GM23338 (cell line): ENCODE measurements at regions not wholly inside any gene's neighbourhood (a gene's known extent, or its start where the extent isn't known, plus 50 kb on each side); places are given as distances from the start of the nearest gene placed in this dataset.

Experiments used
- ATAC-seq: fragments of 200-7000 bp; cut with Tn5 transposase; 3 replicates; pipeline ENCODE4 v1.9.1; 2020
- DNase-seq: peaks from one replicate; pipeline ENCODE4 v3.0.0-alpha.2; 2015; ENCODE audit warnings: low spot score
- H2AFZ ChIP-seq: fragments of 200-600 bp; sonication (generic); 2 replicates; pipeline ENCODE4 v1.8.0; 2016; ENCODE audit warnings: antibody characterized with exemption, mild to moderate bottlenecking, moderate library complexity
- H3F3A ChIP-seq: fragments of 200-600 bp; sonication (generic); replicated peaks from 2 replicates; pipeline ENCODE4 v1.8.0; 2017; ENCODE audit warnings: antibody characterized with exemption, mixed run types, low read depth
- H3K27ac ChIP-seq: fragments of 200-600 bp; sonication (generic); 2 replicates; pipeline ENCODE4 v1.6.1; 2016; ENCODE audit warnings: low read depth
- H3K27me3 ChIP-seq: fragments of 200-600 bp; sonication (generic); 2 replicates; pipeline ENCODE4 v1.8.0; 2016; ENCODE audit warnings: mild to moderate bottlenecking, mixed run types, moderate library complexity; ENCODE audit not compliant: insufficient read depth
- H3K36me3 ChIP-seq: fragments of 200-600 bp; sonication (generic); 2 replicates; pipeline ENCODE4 v1.8.0; 2016; ENCODE audit warnings: mild to moderate bottlenecking; ENCODE audit not compliant: insufficient read depth
- H3K4me1 ChIP-seq: fragments of 200-600 bp; sonication (generic); 2 replicates; pipeline ENCODE4 v1.8.0; 2016; ENCODE audit warnings: mild to moderate bottlenecking, moderate library complexity; ENCODE audit not compliant: insufficient read depth
- H3K4me2 ChIP-seq: fragments of 200-600 bp; sonication (generic); 2 replicates; pipeline ENCODE4 v1.7.1; 2017; ENCODE audit warnings: mixed run types
- H3K4me3 ChIP-seq: fragments of 200-600 bp; sonication (generic); 2 replicates; pipeline ENCODE4 v1.6.1; 2016; ENCODE audit warnings: mixed run types
- H3K79me2 ChIP-seq: fragments of 200-600 bp; sonication (generic); replicated peaks from 2 replicates; pipeline ENCODE4 v1.8.0; 2017; ENCODE audit warnings: mild to moderate bottlenecking; ENCODE audit not compliant: insufficient read depth
- H3K9me2 ChIP-seq: fragments of 200-600 bp; sonication (generic); 2 replicates; pipeline ENCODE4 v1.8.0; 2017; ENCODE audit not compliant: insufficient read depth
- H4K20me1 ChIP-seq: fragments of 200-600 bp; sonication (generic); replicated peaks from 2 replicates; pipeline ENCODE4 v1.8.0; 2017; ENCODE audit warnings: mild to moderate bottlenecking; ENCODE audit not compliant: insufficient read depth
- H3K27ac Mint-ChIP-seq: 2 replicates; pipeline ENCODE4 v1.8.0; 2020; ENCODE audit warnings: inconsistent platforms, mild to moderate bottlenecking, moderate library complexity, mixed read lengths
- H3K27me3 Mint-ChIP-seq: 3 replicates; pipeline ENCODE4 v1.8.0; 2022; ENCODE audit warnings: low read depth, mild to moderate bottlenecking, moderate library complexity, mixed read lengths, inconsistent platforms; ENCODE audit not compliant: insufficient read depth, poor library complexity
- H3K36me3 Mint-ChIP-seq: 3 replicates; pipeline ENCODE4 v1.8.0; 2021; ENCODE audit warnings: low read depth, mild to moderate bottlenecking, inconsistent platforms, moderate library complexity, mixed read lengths
- H3K4me1 Mint-ChIP-seq: 3 replicates; pipeline ENCODE4 v1.8.0; 2020; ENCODE audit warnings: mild to moderate bottlenecking, inconsistent platforms, mixed read lengths
- H3K4me3 Mint-ChIP-seq: 3 replicates; pipeline ENCODE4 v1.8.0; 2021; ENCODE audit warnings: moderate library complexity, mild to moderate bottlenecking, inconsistent platforms, mixed read lengths
- H3K9me3 Mint-ChIP-seq: 3 replicates; pipeline ENCODE4 v1.8.0; 2020; ENCODE audit warnings: moderate library complexity, mild to moderate bottlenecking, inconsistent platforms, mixed read lengths
- CREB1 ChIP-seq: fragments of 250-450 bp; sonication (Bioruptor Pico); IDR thresholded peaks from 2 replicates; pipeline ENCODE4 v1.5.0; 2020; ENCODE audit warnings: low read depth, mild to moderate bottlenecking, moderate library complexity
- ETS1 ChIP-seq: IDR thresholded peaks from 2 replicates; pipeline ENCODE4 v1.6.1; 2016; ENCODE audit warnings: antibody characterized with exemption
- EZH2 ChIP-seq: fragments of 200-600 bp; sonication (generic); IDR thresholded peaks from one replicate; pipeline ENCODE4 v1.8.0; 2017; ENCODE audit warnings: antibody characterized with exemption, mild to moderate bottlenecking, low read depth; ENCODE audit not compliant: unreplicated experiment
- EZH2phosphoT487 ChIP-seq: fragments of 200-600 bp; sonication (generic); IDR thresholded peaks from one replicate; pipeline ENCODE4 v1.8.1; 2018; ENCODE audit warnings: antibody characterized with exemption; ENCODE audit not compliant: unreplicated experiment
- NANOG ChIP-seq: IDR thresholded peaks from 2 replicates; pipeline ENCODE4 v1.6.1; 2016; ENCODE audit warnings: antibody characterized with exemption, borderline replicate concordance
- POLR2AphosphoS5 ChIP-seq: IDR thresholded peaks from 2 replicates; pipeline ENCODE4 v1.6.1; 2016; ENCODE audit warnings: antibody characterized with exemption, low read depth
- ZNF114 ChIP-seq: fragments of 250-450 bp; sonication (Bioruptor Pico); IDR thresholded peaks from 2 replicates; pipeline ENCODE4 v1.5.0; 2020; ENCODE audit warnings: mild to moderate bottlenecking, moderate library complexity
- TF ChIP-seq, protein P1 (sequence below): fragments of 250-450 bp; sonication (Bioruptor Pico); IDR thresholded peaks from 2 replicates; pipeline ENCODE4 v1.5.0; 2020; ENCODE audit warnings: mild to moderate bottlenecking, moderate library complexity
- TF ChIP-seq, protein P2 (sequence below): IDR thresholded peaks from one replicate; pipeline ENCODE4 v1.6.1; 2018; ENCODE audit warnings: antibody characterized with exemption; ENCODE audit not compliant: unreplicated experiment
- TF ChIP-seq, protein P3 (sequence below), 2 experiments: fragments of 200-600 bp in 1 of 2; sonication (generic) in 1 of 2; conservative IDR thresholded peaks; 2 replicates each; pipeline versions ENCODE4 v1.5.1 to v1.6.1; 2016 to 2017; ENCODE audit warnings: antibody characterized with exemption in 2 of 2, low read depth in 2 of 2, mild to moderate bottlenecking in 2 of 2, moderate library complexity in 1 of 2

DNA sequence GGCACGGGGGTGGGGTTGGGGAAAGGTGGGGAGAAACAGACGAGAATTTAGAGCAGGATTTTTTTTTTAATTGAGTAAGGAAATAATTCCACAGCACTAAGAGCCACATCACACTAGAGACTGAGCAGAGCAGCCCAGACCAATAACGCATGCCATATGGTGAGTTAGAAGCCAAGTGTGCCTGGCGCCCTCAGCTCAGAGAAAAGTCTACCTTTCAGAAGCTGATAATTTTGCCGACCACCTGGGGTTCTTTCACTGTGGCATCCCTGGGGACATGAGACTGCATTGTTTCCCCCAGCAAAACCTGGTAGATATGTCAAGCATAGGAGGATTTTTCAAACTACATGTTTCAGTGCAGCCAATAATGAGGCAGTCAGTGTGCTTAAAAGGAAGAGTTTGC, 516.8 kb downstream of the SMARCA1 start (continued):
- TF ChIP-seq, protein P1, sequence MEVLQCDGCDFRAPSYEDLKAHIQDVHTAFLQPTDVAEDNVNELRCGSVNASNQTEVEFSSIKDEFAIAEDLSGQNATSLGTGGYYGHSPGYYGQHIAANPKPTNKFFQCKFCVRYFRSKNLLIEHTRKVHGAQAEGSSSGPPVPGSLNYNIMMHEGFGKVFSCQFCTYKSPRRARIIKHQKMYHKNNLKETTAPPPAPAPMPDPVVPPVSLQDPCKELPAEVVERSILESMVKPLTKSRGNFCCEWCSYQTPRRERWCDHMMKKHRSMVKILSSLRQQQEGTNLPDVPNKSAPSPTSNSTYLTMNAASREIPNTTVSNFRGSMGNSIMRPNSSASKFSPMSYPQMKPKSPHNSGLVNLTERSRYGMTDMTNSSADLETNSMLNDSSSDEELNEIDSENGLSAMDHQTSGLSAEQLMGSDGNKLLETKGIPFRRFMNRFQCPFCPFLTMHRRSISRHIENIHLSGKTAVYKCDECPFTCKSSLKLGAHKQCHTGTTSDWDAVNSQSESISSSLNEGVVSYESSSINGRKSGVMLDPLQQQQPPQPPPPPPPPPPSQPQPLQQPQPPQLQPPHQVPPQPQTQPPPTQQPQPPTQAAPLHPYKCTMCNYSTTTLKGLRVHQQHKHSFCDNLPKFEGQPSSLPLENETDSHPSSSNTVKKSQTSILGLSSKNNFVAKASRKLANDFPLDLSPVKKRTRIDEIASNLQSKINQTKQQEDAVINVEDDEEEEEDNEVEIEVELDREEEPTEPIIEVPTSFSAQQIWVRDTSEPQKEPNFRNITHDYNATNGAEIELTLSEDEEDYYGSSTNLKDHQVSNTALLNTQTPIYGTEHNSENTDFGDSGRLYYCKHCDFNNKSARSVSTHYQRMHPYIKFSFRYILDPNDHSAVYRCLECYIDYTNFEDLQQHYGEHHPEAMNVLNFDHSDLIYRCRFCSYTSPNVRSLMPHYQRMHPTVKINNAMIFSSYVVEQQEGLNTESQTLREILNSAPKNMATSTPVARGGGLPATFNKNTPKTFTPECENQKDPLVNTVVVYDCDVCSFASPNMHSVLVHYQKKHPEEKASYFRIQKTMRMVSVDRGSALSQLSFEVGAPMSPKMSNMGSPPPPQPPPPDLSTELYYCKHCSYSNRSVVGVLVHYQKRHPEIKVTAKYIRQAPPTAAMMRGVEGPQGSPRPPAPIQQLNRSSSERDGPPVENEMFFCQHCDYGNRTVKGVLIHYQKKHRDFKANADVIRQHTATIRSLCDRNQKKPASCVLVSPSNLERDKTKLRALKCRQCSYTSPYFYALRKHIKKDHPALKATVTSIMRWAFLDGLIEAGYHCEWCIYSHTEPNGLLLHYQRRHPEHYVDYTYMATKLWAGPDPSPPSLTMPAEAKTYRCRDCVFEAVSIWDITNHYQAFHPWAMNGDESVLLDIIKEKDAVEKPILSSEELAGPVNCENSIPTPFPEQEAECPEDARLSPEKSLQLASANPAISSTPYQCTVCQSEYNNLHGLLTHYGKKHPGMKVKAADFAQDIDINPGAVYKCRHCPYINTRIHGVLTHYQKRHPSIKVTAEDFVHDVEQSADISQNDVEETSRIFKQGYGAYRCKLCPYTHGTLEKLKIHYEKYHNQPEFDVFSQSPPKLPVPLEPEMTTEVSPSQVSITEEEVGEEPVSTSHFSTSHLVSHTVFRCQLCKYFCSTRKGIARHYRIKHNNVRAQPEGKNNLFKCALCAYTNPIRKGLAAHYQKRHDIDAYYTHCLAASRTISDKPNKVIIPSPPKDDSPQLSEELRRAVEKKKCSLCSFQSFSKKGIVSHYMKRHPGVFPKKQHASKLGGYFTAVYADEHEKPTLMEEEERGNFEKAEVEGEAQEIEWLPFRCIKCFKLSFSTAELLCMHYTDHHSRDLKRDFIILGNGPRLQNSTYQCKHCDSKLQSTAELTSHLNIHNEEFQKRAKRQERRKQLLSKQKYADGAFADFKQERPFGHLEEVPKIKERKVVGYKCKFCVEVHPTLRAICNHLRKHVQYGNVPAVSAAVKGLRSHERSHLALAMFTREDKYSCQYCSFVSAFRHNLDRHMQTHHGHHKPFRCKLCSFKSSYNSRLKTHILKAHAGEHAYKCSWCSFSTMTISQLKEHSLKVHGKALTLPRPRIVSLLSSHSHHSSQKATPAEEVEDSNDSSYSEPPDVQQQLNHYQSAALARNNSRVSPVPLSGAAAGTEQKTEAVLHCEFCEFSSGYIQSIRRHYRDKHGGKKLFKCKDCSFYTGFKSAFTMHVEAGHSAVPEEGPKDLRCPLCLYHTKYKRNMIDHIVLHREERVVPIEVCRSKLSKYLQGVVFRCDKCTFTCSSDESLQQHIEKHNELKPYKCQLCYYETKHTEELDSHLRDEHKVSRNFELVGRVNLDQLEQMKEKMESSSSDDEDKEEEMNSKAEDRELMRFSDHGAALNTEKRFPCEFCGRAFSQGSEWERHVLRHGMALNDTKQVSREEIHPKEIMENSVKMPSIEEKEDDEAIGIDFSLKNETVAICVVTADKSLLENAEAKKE: no peak

DNA sequence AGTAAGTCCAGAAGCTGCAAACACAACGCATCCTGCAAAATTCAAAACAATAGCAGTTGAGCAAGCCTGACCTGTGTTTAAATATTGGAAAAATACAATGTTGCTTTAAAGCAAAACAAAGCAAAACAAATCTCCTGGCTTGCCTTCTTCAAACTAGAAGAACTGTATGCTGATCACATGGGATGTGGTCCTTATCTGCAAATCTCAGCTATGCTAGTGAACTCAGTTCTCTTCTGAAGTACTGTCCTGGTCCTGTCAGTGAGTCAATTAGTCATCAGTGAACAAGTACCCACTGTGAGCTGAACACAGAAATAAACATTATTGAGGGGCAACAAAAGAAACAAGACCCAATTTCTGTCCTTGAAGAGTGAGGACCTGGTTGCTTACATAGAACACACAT, 522.5 kb downstream of the SMARCA1 start:
- Histone ChIP-seq H3K4me3 (no peak overlapping the region), H3K27me3 (no peaks in the 10 kb centered on the region), H3F3A (no peaks in the 10 kb centered on the region), H3K27ac (no peak overlapping the region), H2AFZ (no peak overlapping the region), H3K4me1 (0 out of 2 replicates have a peak, but pooled peaks cover under 1% of the 10 kb centered on the region), H4K20me1 (no peaks in the 10 kb centered on the region), H3K36me3 (no peaks in the 10 kb centered on the region), H3K9me2 (no peaks in the 10 kb centered on the region), H3K4me2 (no peak overlapping the region), H3K79me2 (no peaks in the 10 kb centered on the region)
- Mint-ChIP-seq H3K27ac (no peak overlapping the region), H3K4me1 (peaks cover 1% of the 10 kb centered on the region), H3K4me3 (no peak overlapping the region), H3K36me3 (peaks cover 3% of the 10 kb centered on the region; the same call in 2 of the 3 replicates), H3K9me3 (peaks cover 2% of the 10 kb centered on the region; the same call in 1 of the 3 replicates), H3K27me3 (no peaks in the 10 kb centered on the region)
- DNase-seq (no peak), ATAC-seq (no peak)
- TF ChIP-seq ETS1 (no peak), EZH2 (no peak), POLR2AphosphoS5 (no peak), EZH2phosphoT487 (no peak), ZNF114 (CRISPR knock-in tag) (no peak), CREB1 (no peak), NANOG (no peak)
- TF ChIP-seq, protein P2, sequence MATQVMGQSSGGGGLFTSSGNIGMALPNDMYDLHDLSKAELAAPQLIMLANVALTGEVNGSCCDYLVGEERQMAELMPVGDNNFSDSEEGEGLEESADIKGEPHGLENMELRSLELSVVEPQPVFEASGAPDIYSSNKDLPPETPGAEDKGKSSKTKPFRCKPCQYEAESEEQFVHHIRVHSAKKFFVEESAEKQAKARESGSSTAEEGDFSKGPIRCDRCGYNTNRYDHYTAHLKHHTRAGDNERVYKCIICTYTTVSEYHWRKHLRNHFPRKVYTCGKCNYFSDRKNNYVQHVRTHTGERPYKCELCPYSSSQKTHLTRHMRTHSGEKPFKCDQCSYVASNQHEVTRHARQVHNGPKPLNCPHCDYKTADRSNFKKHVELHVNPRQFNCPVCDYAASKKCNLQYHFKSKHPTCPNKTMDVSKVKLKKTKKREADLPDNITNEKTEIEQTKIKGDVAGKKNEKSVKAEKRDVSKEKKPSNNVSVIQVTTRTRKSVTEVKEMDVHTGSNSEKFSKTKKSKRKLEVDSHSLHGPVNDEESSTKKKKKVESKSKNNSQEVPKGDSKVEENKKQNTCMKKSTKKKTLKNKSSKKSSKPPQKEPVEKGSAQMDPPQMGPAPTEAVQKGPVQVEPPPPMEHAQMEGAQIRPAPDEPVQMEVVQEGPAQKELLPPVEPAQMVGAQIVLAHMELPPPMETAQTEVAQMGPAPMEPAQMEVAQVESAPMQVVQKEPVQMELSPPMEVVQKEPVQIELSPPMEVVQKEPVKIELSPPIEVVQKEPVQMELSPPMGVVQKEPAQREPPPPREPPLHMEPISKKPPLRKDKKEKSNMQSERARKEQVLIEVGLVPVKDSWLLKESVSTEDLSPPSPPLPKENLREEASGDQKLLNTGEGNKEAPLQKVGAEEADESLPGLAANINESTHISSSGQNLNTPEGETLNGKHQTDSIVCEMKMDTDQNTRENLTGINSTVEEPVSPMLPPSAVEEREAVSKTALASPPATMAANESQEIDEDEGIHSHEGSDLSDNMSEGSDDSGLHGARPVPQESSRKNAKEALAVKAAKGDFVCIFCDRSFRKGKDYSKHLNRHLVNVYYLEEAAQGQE: no peak
- TF ChIP-seq, protein P3, sequence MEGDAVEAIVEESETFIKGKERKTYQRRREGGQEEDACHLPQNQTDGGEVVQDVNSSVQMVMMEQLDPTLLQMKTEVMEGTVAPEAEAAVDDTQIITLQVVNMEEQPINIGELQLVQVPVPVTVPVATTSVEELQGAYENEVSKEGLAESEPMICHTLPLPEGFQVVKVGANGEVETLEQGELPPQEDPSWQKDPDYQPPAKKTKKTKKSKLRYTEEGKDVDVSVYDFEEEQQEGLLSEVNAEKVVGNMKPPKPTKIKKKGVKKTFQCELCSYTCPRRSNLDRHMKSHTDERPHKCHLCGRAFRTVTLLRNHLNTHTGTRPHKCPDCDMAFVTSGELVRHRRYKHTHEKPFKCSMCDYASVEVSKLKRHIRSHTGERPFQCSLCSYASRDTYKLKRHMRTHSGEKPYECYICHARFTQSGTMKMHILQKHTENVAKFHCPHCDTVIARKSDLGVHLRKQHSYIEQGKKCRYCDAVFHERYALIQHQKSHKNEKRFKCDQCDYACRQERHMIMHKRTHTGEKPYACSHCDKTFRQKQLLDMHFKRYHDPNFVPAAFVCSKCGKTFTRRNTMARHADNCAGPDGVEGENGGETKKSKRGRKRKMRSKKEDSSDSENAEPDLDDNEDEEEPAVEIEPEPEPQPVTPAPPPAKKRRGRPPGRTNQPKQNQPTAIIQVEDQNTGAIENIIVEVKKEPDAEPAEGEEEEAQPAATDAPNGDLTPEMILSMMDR (conservative IDR thresholded peaks at IDR 0.05; ENCODE audit: low read depth in 2 of 2): no peak
